Retinal pigment epithelial cell (primary cell): ENCODE measurements at regions not wholly inside any gene's neighbourhood (a gene's known extent, or its start where the extent isn't known, plus 50 kb on each side); places are given as distances from the start of the nearest gene placed in this dataset.
"Not testable (repeated sequence)": the region's sequence is repeated elsewhere in the genome, so short reads cannot be mapped to it uniquely, and the experiment has no call there.

Source experiments
- DNase-seq: peaks from one replicate; pipeline ENCODE4 v3.0.0-alpha.2; 2010; ENCODE audit warnings: low read depth
- H3K4me3 ChIP-seq: 2 replicates; pipeline ENCODE4 v1.5.1; 2011; ENCODE audit warnings: mild to moderate bottlenecking, low read length, control low read depth, moderate library complexity
- CTCF ChIP-seq: conservative IDR thresholded peaks from 2 replicates; pipeline ENCODE4 v1.5.1; 2011; ENCODE audit warnings: low read depth, low read length, control low read depth, inconsistent platforms

GRCh38 chr3:145244327-145244726, 916.7 kb downstream of the PLOD2 start:
- no peak for DNase-seq
- no peak overlapping the region for H3K4me3 ChIP-seq
- no peak for TF ChIP-seq CTCF

GRCh38 chr3:145246291-145246690, 914.7 kb downstream of the PLOD2 start:
- H3K4me3 ChIP-seq: no peak overlapping the region
- TF ChIP-seq CTCF: no peak
- DNase-seq: no peak

GRCh38 chr3:145248928-145249327, 912.1 kb downstream of the PLOD2 start:
- H3K4me3 ChIP-seq: no peak overlapping the region
- no peak for TF ChIP-seq CTCF
- DNase-seq: no peak

GRCh38 chr3:145251311-145251710, 909.7 kb downstream of the PLOD2 start:
- peak; percentile 95 for DNase-seq
- TF ChIP-seq CTCF: no peak
- no peak overlapping the region for H3K4me3 ChIP-seq

GRCh38 chr3:145257967-145258366, 903.0 kb downstream of the PLOD2 start:
- not testable (repeated sequence) for DNase-seq

GRCh38 chr3:145259166-145259880, 901.7 kb downstream of the PLOD2 start:
- H3K4me3 ChIP-seq: no peak overlapping the region
- TF ChIP-seq CTCF: no peak
- no peak for DNase-seq

More at GRCh38 chr3:145257967-145258366, 903.0 kb downstream of the PLOD2 start:
- not testable (repeated sequence) for H3K4me3 ChIP-seq

- H3K4me3 ChIP-seq, DNase-seq: not testable (repeated sequence)
Observed at GRCh38 chr3:145263458-145263857, 897.5 kb downstream of the PLOD2 start.

- no peak for DNase-seq
- no peak overlapping the region for H3K4me3 ChIP-seq
- no peak for TF ChIP-seq CTCF
Observed at GRCh38 chr3:145266368-145266767, 894.6 kb downstream of the PLOD2 start.
